ENCODE measurements at regions not wholly inside any gene's neighbourhood (a gene's known extent, or its start where the extent isn't known, plus 50 kb on each side); places are given as distances from the start of the nearest gene placed in this dataset.

DNA sequence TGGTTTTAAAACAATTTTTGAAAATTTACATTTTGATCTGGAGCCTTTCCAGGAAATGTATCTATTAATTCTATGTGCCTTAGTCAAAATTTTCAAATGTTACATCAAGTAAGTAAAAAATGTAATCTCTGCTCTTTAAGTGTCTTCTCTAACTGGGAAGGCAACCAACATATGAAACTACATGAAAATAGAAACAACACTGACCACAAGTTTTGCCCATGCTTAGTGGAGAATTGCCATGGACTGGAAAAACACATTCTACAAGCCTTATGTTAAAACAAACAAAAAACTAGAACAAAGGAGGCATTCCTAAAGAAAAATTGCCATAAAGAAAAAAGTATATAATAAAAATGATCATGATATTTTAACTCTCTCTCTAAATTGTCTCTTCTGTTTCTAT lies 75.9 kb upstream of the SPRED1 start:
- no peak for DNase-seq
- Histone ChIP-seq H3K4me3 (ENCODE audit: insufficient read depth, low read depth, low read length) (no peak overlapping the region), H3K36me3 (replicated peaks; ENCODE audit: control insufficient read depth, insufficient read depth, low read length) (no peaks in the 10 kb centered on the region), H3K27me3 (ENCODE audit: control insufficient read depth, insufficient read depth, low read length) (no peaks in the 10 kb centered on the region)

DNA sequence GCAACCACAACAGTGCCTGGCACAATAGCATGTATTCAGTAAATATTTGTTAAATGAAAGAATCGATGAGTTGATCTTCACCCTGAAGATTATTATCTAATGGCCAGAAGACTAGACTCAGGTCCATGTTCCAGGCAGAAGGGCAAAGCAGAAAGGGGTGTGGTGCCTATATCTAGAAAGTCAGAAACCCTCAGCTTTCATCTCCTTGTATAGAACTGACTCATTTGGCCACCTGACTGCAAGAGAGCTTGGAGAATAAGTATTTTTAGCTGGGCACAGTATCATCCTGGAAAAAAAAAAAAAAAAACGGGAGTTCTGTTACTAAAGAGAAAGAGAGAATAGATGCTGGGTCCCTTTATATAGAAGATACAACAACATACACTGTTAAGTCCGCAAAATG lies 69.7 kb upstream of the SPRED1 start:
- Histone ChIP-seq H3K27me3 (ENCODE audit: control insufficient read depth, insufficient read depth, low read length) (no peaks in the 10 kb centered on the region), H3K36me3 (replicated peaks; ENCODE audit: control insufficient read depth, insufficient read depth, low read length) (no peaks in the 10 kb centered on the region), H3K4me3 (ENCODE audit: insufficient read depth, low read depth, low read length) (no peak overlapping the region)
- DNase-seq: no peak

DNA sequence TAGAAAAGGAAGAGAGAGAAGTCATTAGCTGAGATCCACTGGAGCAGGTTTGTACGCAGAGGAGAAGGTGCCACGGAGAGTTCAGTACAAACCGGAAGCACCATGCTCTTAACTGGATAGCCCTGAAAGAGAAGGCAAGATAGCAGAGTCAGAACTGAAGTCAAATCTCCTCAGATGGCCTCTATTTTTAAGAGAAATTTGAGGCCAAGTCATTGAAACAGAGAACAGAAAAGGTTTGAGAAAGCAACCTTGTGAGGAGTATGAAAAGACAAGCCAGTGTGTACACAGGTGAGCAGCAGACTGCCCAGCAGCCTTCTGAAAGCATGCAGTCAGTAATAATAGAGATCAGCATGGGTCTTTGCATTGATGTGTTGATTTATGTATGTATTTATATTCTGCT lies 66.1 kb upstream of the SPRED1 start:
- Histone ChIP-seq H3K36me3 (replicated peaks; ENCODE audit: control insufficient read depth, insufficient read depth, low read length) (no peaks in the 10 kb centered on the region), H3K27me3 (ENCODE audit: control insufficient read depth, insufficient read depth, low read length) (no peaks in the 10 kb centered on the region), H3K4me3 (ENCODE audit: insufficient read depth, low read depth, low read length) (no peak overlapping the region)
- no peak for DNase-seq

DNA sequence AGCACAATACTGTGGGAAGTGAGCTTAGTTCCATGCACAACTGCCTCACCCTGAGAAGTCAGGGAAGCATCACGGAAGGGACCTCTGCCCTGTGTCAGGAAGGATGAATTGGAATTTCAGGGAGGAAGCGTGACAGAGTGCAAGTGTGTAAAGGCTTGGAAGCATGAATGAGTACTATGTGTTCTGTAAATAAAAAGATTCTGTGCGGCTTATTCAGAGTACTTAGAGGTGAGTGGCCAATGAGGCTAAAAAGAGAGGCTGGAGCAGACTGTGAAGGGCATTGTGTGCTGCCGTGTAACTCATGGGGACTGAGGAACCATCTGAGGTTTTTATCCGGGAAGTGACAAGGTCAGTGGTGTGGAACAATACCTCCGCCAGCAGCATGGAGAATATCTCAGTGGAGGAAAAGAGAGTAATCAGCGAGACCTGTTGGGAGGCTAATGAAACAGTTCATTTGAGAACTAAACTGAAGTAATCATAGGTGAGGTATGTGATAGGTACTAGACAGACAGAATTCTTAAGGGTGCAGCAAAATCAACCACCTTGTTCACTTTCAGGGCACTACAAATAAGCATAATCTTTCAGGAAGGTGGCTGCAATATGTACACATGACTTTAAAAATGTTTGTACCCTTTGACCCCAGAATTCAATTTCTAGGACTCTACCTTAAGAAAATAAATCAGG lies 64.9 kb upstream of the SPRED1 start:
- no peak for DNase-seq
- H3K4me3 ChIP-seq (ENCODE audit: insufficient read depth, low read depth, low read length): no peak overlapping the region
- H3K27me3 ChIP-seq (ENCODE audit: control insufficient read depth, insufficient read depth, low read length): no peaks in the 10 kb centered on the region
- H3K36me3 ChIP-seq (replicated peaks; ENCODE audit: control insufficient read depth, insufficient read depth, low read length): no peaks in the 10 kb centered on the region

DNA sequence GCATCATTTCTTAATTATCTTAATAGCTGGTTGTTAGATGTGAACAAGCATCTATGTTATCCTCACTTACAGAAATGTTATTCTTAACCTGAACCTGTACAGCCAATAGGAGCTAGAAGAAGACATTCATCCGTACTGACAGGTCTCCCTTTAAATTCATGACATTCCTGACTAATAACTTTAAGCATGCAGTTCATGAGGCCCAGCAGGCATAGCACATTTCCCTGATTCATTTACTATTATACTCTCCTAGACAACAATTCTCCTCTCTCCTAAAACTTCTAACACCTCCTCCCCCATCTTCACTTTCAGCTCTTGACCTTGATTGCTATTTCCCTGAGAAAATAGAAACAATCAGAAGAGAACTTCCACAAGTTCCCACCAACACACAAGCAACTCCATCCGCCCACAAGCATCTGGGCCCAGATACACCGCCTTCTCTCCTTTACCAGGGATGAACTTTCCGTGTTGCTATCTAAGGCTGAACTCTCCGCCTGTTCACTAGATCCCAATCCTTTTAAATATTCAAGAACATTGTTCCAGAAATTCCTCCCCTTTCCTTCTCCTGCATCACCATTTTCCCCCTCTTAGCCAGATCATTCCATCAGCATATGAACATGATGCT lies 62.9 kb upstream of the SPRED1 start:
- DNase-seq: no peak

DNA sequence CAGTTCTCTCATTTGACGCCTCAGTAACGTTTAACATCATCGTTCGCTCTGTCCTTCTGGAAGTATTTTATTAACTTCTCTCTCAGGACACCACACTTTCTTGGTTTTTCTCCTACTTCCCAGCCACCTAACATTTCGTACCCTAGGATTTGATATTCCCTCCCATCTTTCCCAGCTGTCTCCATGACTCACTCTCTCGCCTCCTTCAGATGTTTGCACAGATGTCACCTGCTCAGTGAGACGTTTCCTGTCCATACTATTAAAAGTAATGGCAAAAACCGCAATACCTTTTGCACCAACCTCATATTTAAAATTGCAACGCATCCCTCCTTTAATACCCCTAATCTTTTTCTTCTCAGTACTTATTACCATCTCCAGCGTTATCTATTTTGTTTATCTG lies 62.1 kb upstream of the SPRED1 start:
- Histone ChIP-seq H3K4me3 (ENCODE audit: insufficient read depth, low read depth, low read length) (no peak overlapping the region), H3K27me3 (ENCODE audit: control insufficient read depth, insufficient read depth, low read length) (no peaks in the 10 kb centered on the region), H3K36me3 (replicated peaks; ENCODE audit: control insufficient read depth, insufficient read depth, low read length) (no peaks in the 10 kb centered on the region)
- DNase-seq: no peak

More for the DNA sequence above, 62.9 kb upstream of the SPRED1 start:
- Histone ChIP-seq H3K4me3 (ENCODE audit: insufficient read depth, low read depth, low read length) (no peak overlapping the region), H3K36me3 (replicated peaks; ENCODE audit: control insufficient read depth, insufficient read depth, low read length) (no peaks in the 10 kb centered on the region), H3K27me3 (ENCODE audit: control insufficient read depth, insufficient read depth, low read length) (no peaks in the 10 kb centered on the region)

DNA sequence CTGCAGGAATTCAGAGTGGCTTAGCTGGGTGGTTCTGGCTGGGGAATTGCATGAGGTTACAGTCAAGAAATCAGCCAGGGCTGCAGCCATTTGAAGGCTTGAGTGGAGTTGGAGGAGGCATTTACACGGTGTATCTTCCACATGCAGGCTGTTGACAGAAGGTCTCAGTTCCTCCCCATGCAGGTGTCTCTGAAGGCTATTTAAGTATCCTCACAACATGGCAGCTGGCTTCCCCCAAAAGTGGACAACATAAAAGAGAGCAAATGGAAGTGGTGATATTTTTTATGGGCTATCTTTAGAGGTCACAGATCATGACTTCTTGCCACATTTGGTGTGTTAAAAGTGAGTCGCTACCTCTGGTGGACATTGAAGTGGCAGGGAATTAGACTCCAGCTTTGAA lies 60.1 kb upstream of the SPRED1 start:
- H3K36me3 ChIP-seq (replicated peaks; ENCODE audit: control insufficient read depth, insufficient read depth, low read length): no peaks in the 10 kb centered on the region
- no peaks in the 10 kb centered on the region for H3K27me3 ChIP-seq (ENCODE audit: control insufficient read depth, insufficient read depth, low read length)
- DNase-seq: no peak
- no peak overlapping the region for H3K4me3 ChIP-seq (ENCODE audit: insufficient read depth, low read depth, low read length)

DNA sequence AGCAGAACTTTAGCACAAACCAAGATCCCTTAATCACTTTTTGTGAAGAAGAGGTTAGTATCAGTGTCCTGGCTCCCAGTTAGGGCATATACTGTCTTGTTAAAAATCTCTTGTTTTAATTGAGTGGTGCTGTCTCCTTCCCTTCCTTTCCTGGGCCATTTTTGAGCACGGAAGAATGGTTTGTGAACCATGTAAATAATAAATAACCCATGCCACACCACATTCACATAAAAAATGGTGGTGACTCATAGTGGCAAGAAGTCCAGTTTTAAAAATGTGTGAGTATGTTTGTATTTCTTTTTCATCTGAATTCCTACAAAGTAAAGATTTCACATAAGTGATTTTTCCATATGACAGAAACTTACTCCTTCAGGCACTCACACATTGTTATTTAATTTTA lies 59.1 kb upstream of the SPRED1 start:
- Histone ChIP-seq H3K36me3 (replicated peaks; ENCODE audit: control insufficient read depth, insufficient read depth, low read length) (no peaks in the 10 kb centered on the region), H3K27me3 (ENCODE audit: control insufficient read depth, insufficient read depth, low read length) (no peaks in the 10 kb centered on the region), H3K4me3 (ENCODE audit: insufficient read depth, low read depth, low read length) (no peak overlapping the region)
- no peak for DNase-seq

DNA sequence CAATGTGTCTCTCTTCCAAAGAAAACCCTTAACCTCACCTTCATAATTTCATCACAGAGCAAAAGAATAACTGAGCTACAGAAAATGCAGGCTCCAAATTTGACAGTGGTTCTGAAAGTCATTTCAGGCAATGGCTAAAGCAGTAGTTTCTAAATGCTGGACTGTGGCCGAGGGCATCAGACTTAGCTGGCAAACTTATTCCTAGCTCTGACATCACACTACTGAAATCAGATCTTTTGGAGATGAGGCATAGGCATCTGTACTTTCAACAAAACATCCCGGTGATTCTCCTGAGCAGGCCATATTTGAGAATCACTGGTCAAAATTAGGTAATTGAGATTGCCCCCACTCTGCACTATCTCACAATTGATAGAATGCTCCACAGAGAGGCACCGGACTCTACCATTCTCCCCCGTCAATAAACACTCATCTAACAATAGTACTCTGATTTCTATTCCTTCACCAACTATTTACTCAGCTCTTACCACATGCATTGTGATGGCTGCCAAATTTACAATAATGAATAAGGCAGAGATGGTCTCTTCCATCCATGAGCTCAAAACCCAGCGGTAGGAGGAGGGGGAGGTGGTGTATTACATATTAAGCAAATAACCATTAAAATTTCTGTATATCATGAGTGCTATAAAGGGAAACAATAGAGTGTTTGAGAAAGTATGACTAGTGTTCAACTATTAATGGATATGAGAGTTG lies 57.3 kb upstream of the SPRED1 start:
- Histone ChIP-seq H3K4me3 (ENCODE audit: insufficient read depth, low read depth, low read length) (no peak overlapping the region), H3K27me3 (ENCODE audit: control insufficient read depth, insufficient read depth, low read length) (no peaks in the 10 kb centered on the region), H3K36me3 (replicated peaks; ENCODE audit: control insufficient read depth, insufficient read depth, low read length) (no peaks in the 10 kb centered on the region)
- no peak for DNase-seq

DNA sequence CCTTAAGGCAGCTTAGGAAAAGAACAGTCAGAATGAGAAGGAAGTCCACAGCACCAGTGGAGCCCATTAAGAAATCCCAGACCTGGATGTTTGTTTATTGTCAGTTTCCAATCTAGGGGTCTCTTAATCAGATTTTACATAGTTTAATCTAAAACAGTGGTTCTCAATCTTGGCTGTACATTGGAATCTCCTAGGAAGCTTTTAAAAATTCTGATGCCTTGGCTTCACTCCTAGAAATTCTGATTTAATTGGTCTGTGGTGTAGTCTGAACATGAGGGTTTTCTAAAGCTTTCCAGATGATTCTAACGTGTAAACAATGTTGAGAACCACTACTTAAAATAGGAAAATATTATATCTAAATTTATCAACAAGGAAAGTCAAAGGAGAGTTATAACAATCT lies 56.6 kb upstream of the SPRED1 start:
- no peak overlapping the region for H3K4me3 ChIP-seq (ENCODE audit: insufficient read depth, low read depth, low read length)
- DNase-seq: no peak
- no peaks in the 10 kb centered on the region for H3K36me3 ChIP-seq (replicated peaks; ENCODE audit: control insufficient read depth, insufficient read depth, low read length)
- H3K27me3 ChIP-seq (ENCODE audit: control insufficient read depth, insufficient read depth, low read length): no peaks in the 10 kb centered on the region

DNA sequence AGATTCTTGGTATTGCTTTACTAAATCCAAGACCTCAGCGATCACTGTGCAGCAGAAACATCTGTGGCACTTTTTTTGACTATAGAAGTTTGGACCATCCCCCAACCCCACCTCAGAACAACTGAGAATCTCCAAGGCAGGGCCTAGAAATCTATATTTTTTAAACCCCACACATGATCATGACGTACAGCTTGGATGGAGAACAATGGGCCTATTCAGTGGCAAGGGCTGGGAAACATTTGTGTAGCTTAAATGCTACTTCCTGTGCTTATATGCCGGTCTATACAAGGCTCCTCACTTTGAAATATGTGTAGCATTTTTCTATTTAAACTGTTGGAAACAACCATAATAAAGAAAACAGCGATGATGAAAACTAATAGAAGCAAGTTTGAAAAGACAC lies 55.1 kb upstream of the SPRED1 start:
- Histone ChIP-seq H3K27me3 (ENCODE audit: control insufficient read depth, insufficient read depth, low read length) (no peaks in the 10 kb centered on the region), H3K36me3 (replicated peaks; ENCODE audit: control insufficient read depth, insufficient read depth, low read length) (no peaks in the 10 kb centered on the region), H3K4me3 (ENCODE audit: insufficient read depth, low read depth, low read length) (no peak overlapping the region)
- no peak for DNase-seq

DNA sequence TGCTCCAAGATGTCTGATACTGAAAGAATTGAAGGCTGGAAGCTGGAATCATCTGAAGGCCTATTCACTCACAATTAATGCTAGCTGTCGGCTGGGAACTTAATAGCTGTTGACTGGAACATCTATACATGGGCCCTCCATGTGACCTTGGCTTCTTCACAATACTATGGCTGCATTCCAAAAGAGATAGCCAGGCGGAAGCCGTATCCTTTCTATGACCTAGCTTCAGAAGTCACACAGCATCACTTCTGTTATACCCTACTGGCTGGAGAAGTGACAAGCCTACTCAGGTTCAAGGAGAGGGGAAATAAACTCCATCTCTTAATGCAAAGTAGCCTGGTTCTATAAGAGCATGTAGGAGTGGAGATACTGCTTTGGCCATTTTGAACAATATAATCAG lies 50.9 kb upstream of the SPRED1 start:
- DNase-seq: no peak

DNA sequence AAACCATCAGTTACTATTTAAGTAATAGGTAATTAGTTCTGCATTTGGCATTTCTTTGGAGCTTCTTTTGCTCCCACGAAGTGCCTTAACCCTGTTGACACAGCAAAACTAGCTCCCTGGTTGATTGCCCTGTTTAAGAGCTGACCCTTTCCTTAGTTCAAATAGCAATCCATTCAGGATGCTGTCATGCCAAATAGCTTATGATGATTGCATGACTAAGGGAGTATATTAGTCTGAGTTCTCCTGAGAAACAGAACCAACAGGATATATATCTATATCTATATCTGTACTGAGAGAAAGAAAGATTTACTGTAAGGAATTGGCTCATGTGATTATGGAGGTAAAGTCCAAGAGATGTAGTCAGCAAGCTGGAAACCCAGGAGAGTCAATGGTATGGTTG lies 50.3 kb upstream of the SPRED1 start:
- no peak for DNase-seq
- H3K27me3 ChIP-seq (ENCODE audit: control insufficient read depth, insufficient read depth, low read length): no peaks in the 10 kb centered on the region
- no peak overlapping the region for H3K4me3 ChIP-seq (ENCODE audit: insufficient read depth, low read depth, low read length)
- H3K36me3 ChIP-seq (replicated peaks; ENCODE audit: control insufficient read depth, insufficient read depth, low read length): no peaks in the 10 kb centered on the region

More for the DNA sequence above, 50.9 kb upstream of the SPRED1 start:
- Histone ChIP-seq H3K4me3 (ENCODE audit: insufficient read depth, low read depth, low read length) (no peak overlapping the region), H3K27me3 (ENCODE audit: control insufficient read depth, insufficient read depth, low read length) (no peaks in the 10 kb centered on the region), H3K36me3 (replicated peaks; ENCODE audit: control insufficient read depth, insufficient read depth, low read length) (no peaks in the 10 kb centered on the region)

All from H7 (cell line).